Stimulated activated CD4-positive, alpha-beta T cell treated with anti-CD3 and anti-CD28 coated beads, Interleukin-2, amount 100 ng/mL, for 48 hours (primary cell): ENCODE measurements at regions not wholly inside any gene's neighbourhood (a gene's known extent, or its start where the extent isn't known, plus 50 kb on each side); places are given as distances from the start of the nearest gene placed in this dataset.

Experiments used
- DNase-seq, 2 donors: peaks; one replicate each; pipeline ENCODE4 v3.0.0-alpha.2; 2020

- no peak for DNase-seq
These were observed 379.9 kb upstream of the ACTBL2 start for GRCh38 chr5:57862471-57862911.

- no peak for DNase-seq
These were observed 377.0 kb upstream of the ACTBL2 start for GRCh38 chr5:57859626-57860025.

DNA sequence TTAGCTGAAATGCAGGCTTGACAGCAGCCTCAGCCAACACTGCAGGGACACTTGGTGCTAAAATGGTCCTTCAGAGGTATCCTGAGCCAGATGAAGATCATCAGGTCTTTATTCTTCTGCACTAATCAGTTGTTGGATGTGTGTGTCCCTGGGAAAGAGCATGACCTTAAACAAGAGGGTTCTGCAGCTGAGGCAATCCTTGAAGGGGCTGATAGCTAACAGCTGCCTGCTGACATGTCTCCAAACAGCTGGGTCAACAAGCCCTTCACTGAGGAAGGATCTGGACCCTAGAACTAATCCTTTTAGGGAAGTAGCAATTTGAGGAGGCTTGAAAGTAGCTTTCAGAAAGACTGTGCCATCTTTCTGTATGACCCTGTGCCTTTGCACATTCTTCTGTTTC, 376.3 kb upstream of the ACTBL2 start:
- no peak for DNase-seq

GRCh38 chr5:57857696-57858095, 375.1 kb upstream of the ACTBL2 start:
- DNase-seq, result no peak

DNA sequence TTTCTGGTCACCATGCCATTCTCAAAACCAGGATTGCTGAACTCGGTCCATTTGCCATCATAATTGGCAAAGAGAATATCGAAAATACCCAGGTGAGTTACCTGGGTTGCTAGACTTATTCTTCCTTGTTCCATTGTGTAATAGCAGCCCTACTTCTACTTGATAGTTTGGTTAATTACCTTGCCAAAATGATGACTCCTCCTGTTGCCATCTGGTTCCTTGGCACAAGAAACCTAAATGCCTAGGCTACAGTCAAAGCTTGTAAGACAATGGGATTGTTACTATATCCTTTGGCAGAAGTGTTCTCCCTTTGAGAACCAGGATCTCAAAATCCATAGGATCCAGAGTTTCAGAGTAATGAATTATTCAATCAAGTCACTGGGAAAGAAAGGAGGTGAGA, 373.2 kb upstream of the ACTBL2 start:
- DNase-seq, result no peak

- DNase-seq, result no peak
These were observed 371.5 kb upstream of the ACTBL2 start for GRCh38 chr5:57853929-57854697.

DNA sequence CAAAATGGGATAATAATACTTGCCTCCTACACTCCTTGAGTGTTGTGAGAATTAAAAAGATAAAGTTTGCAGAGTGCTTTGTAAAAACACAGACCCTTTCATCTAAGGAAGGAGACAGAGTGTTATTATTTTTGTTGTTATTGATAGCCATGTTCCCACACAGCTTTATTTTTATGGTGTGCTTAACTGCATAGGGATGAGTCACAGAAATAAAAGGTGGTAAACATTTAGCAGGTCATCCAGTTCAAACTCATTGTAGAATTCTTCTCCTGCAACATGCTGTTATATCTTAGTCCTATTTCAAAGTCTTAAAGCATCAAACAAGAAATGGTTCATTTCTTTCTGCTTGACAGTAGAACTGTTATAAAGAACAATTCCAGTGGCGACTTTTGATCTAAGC, 367.5 kb upstream of the ACTBL2 start:
- DNase-seq, result no peak

- DNase-seq, result no peak
These were observed 362.4 kb upstream of the ACTBL2 start for GRCh38 chr5:57845025-57845424.

- DNase-seq, result no peak
These were observed 361.8 kb upstream of the ACTBL2 start for GRCh38 chr5:57844410-57844809.

- no peak for DNase-seq
These were observed 360.4 kb upstream of the ACTBL2 start for GRCh38 chr5:57843059-57843367.

DNA sequence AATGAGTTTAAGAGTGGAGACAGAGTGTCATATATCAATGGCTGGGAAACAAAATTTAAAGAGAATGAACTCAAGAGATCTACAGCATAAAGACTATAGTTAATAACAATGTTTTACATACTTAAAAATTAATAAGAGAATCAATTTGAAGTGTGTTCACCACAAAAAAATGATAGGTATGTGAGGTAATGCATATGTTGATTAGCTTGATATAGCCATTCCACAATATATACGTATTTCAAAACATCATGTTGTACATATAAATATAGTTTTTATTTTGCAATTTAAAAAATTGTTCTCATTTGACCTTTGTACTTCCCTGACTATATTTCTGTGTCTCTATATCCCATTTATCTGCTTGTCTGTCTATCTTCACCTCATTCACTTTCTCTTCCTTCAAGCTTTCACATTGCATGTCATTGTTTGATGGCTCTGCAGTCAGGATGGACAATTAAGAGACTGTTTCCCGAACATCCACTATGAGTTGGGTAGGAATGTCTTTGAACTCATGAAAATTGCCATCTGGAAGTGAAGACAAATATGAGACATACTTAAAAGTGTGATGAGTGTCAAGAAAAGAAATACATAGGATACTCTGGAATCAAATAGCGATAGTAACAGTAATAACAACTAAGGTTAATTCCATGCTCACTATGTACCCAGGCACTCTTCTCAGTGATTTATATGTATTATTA, 359.9 kb upstream of the ACTBL2 start:
- no peak for DNase-seq

DNA sequence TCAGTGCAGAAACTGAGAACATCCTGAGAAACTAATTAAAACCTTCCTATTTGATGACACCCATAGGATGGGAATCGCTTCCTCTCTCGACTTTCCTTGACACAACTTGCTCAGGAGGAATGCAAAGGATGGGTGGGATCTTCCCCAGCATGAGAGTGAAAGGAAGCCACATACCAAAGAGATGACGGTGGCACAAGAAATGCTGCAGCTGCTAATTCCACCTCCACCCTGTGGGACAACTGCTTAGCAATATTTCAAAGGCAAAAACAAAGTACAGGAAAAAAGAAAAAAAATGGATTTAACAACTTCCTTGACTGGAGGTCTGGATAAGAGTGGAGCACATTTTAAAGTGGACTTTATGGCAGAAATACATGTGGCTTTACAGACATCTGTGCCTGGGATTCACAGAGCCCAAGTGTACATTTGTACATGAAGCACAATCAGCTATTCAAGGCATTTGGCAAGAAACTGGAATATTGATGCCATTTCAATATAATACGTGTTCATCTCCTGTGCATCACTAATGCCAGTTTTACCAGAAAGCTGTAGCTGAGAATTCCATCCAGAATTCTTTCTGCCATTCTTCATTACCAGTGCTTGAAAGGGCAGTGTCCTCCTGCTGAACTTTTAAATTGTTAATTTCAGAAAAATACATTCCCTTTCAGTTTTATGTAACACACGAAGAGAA, 359.2 kb upstream of the ACTBL2 start:
- DNase-seq, result no peak

DNA sequence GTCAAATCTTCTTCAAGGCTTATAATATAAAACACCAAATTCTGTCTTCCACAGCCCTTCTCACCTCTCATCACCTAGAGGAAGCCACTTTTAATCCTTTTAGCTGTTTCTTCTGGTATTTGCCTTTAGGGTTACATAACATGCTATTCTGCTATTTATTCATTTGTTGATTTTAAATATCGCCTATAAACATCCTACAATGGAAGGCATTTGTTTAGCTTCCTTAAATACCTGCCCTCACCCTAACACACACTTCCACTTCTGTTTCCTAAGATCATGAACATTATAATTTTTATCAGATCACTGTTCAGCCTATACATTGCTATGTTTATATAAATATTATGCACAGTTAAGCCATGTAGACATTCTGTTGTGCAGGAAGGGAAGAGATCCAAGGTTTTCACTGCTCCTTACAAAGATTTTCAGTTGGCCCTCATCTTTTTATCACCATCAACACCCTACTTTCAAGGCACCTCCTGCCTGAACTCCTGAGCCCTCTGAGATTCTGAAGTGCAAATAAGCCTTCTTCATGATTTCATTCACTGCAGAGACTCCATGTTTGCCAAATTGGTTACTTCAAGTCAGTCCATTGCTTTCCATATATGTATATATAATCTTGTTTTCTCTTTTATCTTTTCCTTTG, 356.9 kb upstream of the ACTBL2 start:
- DNase-seq, result no peak

DNA sequence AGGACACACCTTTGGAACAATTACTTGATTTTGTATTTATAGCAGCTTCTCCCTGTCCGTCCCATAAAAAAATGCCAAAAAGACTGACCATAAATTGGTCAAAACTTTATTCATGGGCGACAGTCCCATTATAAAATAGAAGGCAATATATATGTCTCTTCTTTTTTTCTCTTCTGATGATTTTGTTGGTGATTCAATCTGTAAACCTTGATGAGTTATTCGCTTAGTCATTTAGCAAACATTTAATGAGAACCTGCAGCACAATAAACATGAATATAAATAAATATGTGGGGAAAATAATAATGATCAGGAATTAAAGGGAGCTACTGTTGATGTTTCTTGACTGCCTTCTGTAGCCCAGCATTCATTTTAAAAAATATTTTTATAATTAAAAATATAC, 356.4 kb upstream of the ACTBL2 start:
- no peak for DNase-seq

GRCh38 chr5:57836921-57837320, 354.3 kb upstream of the ACTBL2 start:
- DNase-seq, result no peak

GRCh38 chr5:57836331-57836730, 353.7 kb upstream of the ACTBL2 start:
- DNase-seq, result no peak

DNA sequence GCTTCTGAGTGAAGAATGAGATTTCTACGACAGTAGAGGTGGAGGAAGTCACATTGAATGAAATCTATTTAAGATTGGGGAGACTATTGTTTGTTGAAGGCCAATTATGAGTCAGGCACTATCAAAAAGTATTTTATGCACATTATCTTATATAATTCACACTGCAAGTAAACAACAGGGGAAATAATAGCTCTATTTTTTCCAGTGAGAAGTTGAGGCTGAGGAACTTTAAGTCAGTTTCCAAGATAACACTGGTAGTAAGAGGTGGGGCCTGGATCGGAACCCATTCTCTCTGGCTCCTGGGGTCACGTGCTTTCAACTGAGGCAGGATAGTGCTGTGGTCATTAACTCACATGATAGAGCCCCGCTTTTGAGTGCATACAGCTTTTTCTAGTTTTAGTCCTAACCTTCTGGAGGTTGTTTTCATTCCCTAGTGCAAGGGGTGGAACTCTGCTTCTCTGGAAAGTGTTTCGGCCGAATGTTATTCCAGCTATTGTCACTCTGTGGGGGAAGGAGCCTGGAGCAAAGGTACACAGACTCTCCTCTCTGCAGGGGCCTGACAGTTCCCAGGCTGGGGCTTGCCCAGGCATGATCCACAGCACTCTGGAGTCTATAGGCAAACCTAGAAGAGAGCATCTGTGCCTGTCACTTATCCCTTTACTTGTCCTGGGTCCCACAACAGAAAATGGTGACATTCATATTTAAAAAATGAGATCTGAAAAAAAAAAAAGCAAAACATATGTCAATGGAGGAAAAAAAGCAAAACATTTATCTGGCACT, 352.4 kb upstream of the ACTBL2 start:
- no peak for DNase-seq

GRCh38 chr5:57833489-57833888, 350.9 kb upstream of the ACTBL2 start:
- no peak for DNase-seq

- no peak for DNase-seq
These were observed 350.3 kb upstream of the ACTBL2 start for GRCh38 chr5:57832875-57833274.

GRCh38 chr5:57831932-57832331, 349.3 kb upstream of the ACTBL2 start:
- no peak for DNase-seq

- DNase-seq, result no peak
These were observed 348.5 kb upstream of the ACTBL2 start for GRCh38 chr5:57831090-57831489.

DNA sequence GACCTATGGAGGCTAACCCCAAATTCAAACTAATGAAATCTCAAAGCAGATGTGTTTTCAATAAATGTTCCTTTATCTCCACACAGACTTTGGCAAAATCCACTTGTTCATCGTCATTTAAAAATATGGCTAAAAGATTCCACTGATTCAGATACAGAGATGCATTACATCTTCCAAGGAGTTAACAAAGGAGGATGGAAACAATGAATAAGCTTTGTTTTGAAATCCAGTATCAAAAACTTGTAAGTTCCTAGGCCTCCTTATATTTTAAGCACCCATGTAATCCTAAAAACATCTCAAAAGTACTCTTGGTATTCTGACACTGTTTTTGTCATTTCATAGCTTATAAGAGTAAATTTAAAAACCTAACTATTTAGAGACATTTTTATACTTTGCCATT, 345.6 kb upstream of the ACTBL2 start:
- DNase-seq, result no peak
